Sciatic nerve (tissue), 2 donors: ENCODE measurements at regions not wholly inside any gene's neighbourhood (a gene's known extent, or its start where the extent isn't known, plus 50 kb on each side); places are given as distances from the start of the nearest gene placed in this dataset.
"Not testable (repeated sequence)": the region's sequence is repeated elsewhere in the genome, so short reads cannot be mapped to it uniquely, and the experiment has no call there.

ENCODE experiments used
- ATAC-seq: fragments of 200-7000 bp; cut with Tn5 transposase; one replicate; pipeline ENCODE4 v1.9.1; 2020; ENCODE audit warnings: mild to moderate bottlenecking, moderate library complexity
- DNase-seq: peaks from one replicate; pipeline ENCODE4 v3.0.0-alpha.2; 2020; ENCODE audit warnings: low spot score
- intact Hi-C: fragments of 100-400 bp; cut with DNase I; formaldehyde crosslinking; loops from one replicate; pipeline ENCODE4 v1.14.2; 2022
- donor health status: DM: no; HTN: no; CAD: no.
- donor health status: DM: no; HTN: no; CAD: no.

DNA sequence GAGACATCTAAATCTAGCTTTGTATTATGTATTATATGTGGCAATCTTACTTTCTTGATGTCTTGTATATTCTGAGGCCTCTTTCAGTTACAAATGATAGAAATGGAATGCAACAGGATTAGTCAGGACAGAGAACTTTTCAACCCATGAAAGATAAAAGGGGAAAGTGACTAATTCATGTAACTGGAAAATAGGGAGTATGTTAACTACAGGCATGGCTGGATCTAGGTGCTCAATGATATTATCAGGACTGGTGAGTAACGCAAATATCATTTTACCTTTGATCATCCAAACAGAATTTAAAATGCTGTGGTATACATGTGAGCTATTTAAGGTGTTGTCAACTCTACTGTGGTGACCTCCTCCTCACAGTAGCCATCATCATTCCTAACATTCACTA, 215.7 kb upstream of the GLRA1 start:
- ATAC-seq (no peak), DNase-seq (no peak)
- intact Hi-C loops, result no loop called here

DNA sequence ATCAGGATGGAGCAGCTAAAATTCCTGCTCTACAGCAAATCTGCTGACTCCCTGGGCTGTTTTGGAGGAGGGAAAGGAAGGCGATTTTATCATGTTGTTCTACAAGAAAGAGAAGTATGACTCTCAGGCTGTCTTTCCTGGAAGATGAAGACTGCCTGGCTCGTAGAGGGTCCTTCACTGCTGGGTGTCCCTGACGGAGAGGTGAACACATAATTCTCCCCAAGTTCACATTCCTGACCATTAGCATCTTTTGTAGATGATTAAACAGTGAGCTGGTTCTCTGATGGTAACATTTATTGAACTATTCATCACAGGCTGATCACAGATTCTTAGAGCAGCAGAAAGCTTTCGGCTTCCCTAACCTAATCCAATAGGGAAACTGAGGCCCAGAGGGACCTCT, 212.4 kb upstream of the GLRA1 start:
- DNase-seq (no peak), ATAC-seq (no peak)
- intact Hi-C loops, result no loop called here

DNA sequence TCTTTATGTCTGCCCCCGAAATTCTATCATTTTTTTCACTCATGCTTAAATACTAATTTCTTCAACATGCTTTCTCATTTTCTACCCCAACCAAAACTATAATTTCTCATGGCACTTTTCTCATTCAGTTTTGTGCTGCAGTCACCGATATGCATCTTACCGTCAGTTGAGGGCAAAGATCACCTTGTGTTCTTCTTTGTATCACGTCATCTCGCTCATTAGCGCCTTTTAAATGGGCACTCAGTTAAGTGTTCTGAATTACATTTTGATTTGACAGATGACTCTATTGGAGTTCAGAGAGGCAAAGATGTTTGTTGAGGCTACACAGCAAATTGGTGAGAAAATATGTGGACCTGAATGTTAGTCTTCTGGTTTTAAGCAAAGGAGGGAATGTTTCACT, 211.7 kb upstream of the GLRA1 start:
- intact Hi-C loops, result no loop called here
- ATAC-seq, result no peak
- DNase-seq, result no peak

DNA sequence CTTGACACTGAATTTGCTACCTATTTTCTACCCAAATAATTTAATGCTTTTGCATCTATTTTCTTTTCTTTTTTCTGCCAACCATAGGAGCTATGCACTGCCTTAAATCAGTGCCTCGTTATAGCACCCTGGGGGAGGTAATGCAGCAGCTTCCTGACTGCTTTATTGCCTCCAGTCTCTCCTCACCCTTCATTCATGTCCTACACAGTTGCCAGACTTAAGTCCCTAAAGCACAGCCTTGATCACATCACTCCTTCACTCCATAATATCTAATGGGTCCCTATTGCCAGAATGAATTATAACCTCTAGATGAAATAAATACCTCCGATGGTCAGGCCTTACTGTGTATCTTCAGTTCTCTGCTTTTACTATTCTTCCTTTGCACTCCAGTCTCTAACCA, 211.2 kb upstream of the GLRA1 start:
- ATAC-seq, result no peak
- intact Hi-C loops, result no loop called here
- DNase-seq, result no peak

DNA sequence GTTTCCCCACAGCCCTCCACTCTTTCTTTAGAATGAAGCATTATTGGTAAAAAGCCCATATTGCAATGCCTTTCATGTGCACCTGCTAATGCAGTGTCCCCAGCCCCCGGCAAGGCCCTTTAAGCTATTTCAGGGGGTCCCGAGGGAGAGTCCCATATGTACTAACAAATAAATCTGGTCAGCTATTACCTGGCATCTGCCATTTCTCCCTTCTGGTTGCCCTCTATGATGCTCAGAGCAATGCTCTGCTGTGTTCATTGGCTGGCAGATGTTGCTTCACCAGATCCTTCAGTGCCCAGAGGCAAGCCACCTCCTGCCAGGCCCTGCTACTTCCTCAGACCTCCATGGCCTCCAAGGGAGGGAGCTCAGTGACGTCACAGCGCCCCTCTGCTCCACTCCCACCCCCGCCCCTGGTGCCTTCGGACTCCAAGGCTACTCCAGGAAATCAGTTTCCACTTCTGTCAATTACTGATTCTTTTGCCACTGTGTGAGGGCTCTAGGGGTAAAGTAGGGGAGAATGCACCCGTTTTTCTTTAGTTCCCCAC, 201.1 kb upstream of the GLRA1 start:
- no peak for DNase-seq
- no peak for ATAC-seq
- intact Hi-C loops, result no loop called here

DNA sequence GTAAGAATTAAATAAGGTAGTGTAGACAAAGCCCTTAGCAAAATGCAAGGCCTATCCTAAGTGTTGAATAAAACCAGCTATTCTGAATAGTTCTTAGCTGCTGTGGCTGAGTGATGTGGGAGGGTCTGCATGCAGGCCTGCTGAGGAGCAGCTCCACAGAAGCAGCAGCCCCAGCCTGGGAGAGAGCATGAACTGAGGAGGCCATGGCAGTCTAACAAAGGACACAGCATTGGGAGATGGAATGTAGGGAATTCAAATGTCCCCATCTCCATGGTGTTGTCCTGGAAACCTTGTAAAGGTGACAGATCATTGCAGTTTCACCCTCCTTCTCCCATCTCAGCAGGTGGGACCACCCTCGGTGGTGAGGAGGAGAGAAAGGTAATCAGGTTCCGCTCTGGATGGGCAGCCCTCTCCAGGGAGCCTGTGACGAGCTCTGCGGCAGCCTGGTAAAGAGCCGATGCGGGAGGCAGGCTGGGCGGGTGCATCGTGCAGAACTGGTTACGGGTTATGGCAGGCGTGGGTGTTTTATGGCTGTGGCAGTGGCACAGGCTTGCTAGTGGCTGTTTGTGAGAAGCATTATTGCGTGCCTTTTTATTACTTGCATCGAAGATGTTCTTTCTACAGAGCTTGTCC, 199.9 kb upstream of the GLRA1 start:
- ATAC-seq (no peak), DNase-seq (no peak)
- intact Hi-C loops, result no loop called here

DNA sequence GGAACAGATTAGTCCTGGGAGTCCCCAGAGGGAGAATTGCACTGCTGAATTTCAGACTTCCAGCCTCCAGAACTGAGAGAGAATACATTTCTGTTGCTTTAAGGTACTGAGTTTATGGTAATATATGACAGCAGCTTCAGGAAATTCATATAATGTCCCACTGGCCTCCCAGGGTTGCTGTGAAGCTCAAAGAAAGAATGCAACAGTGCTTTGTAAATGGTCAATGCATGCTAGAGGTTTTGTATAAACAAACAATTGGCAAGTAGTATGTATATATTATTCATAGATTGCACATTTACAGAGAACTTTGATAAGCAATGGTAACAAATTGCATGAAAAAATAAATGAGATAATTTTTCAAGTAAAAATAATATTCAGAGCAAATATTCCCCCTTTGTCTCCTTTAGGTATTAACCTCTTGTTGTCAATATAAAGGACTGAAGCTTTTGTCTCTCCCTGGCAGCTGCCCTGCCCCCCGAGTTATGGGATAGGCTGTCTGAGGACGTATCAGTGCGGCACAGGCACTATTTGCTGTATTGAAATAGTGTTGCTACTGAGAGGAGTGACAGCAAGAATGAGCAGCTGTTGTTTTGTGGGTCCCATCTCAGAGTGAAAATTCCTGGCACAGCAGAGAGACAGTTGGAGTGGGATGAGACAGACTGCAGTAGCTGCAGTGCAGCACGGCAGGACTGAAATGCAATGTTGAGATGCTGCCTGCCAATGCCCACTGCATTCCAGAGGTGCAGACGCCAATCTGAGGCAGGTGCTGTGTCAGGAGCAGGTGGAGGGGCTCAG, 194.2 kb upstream of the GLRA1 start:
- DNase-seq (no peak), ATAC-seq (no peak)
- intact Hi-C loops, result no loop called here

DNA sequence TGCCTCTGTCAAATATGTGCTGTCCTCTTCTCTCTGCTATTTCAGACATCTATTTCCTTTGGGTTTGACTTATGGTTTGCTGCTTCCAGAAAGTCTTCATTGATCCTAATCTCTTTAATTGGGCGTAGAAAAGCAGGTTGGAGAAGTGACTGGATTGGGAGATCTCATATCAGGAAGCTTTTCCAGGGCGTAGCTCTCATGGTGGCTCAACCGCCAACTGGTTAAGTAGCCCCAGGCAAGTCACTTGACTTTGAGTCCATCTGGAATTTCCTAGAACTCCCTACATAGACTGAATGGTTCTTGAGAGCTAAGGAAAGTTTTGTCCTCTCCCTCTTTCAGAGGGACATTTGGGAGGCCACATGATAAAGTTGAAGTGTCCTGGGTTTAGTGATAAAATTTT, 192.3 kb upstream of the GLRA1 start:
- DNase-seq (no peak), ATAC-seq (no peak)
- intact Hi-C loops, result no loop called here

DNA sequence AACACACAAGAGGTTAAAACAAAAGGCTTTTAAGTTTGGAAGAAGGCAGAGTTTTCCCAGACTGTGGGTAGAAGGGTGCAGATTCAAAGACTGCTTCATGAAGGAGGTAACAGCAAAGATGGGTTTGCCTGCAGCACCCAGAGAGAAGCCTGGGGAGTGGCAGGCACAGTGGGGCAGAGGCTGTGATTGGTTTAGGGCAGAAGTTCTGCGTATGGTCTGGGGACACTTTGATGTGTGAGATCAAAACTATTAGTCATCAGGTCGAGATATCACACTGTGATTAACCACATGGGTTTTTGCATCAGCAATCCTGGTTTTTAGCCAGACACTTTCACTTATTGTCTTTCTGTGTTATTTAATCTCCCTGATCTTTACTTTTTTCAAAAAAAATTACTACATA, 188.8 kb upstream of the GLRA1 start:
- DNase-seq, result no peak
- no peak for ATAC-seq
- intact Hi-C loops, result no loop called here

DNA sequence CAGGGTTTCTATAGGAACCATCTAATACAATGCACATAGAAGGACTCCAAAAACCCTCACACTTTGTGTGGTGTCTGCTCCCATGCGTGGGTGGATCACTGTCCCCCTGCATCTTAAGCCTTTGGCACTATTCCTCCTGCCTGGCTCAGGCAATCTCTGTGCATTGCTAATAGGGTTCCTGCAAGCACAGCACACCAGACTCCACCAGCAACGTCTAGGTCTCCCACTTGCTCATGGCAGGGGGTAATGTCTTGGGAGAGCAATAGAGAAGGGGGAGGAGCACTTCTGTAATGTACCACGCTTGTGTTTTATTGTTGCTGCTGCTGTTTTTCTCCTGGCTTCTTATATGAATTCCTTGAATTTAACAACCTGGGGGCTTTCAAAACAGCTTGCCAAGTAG, 182.6 kb upstream of the GLRA1 start:
- no peak for ATAC-seq
- DNase-seq, result no peak
- intact Hi-C loops, result no loop called here

DNA sequence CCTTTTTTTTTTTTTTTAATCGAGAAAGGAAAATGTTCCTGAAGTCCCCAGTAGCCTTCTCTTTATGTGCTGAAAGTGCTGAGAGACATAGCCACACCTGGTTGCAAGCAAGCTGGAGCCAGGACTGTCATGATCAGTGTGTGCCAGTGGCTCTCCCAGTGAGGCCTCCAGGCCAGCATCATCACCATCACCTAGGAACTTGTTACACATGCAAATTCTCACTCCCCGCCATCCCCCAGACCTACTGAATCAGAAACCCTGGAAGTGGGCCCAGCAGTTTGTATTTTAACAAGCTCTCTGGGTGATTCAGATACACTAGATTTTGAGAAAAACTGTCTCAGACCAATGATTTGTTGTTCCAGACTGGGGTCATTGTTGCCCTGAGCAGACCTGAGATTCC, 181.9 kb upstream of the GLRA1 start:
- ATAC-seq (no peak), DNase-seq (no peak)
- intact Hi-C loops, result no loop called here

DNA sequence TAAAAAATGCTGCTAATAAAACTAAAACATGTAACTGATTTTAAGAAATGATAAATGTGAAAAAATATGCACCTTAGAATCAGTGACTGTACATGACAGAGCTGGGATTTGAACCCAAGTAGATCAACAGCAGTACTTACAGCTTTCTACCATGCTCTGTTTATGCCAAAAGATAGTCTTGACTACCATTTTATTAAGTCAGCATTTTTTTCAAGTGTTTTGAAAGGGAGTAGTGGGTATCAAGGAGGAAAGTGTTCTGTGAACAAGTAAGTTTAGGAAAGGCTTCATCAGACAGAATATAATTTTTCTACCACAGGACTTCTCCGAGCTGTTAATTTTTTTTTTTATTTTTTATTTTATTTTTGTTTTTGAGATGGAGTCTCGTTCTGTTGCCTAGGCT, 180.4 kb upstream of the GLRA1 start:
- no peak for DNase-seq
- ATAC-seq, result no peak
- intact Hi-C loops, result no loop called here

DNA sequence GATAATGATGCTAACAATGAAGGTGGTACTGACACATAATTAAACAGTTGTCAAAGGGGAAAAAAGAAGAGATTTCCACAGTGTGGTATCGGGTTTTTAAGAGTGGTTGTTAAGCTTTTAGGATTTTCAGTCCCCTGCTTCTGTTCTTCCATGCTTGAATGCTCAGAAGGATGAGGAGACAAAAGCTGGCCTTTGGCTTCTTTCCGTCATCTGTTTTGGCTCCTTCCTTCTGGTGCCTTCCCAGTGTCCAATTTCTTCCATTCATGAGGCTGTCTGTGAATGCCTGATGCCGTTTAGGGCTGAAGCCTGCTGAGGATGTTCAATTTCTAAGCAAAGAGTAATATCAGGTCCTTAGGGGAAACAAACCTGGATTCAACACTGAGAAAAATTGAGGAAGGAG, 179.6 kb upstream of the GLRA1 start:
- no peak for ATAC-seq
- DNase-seq, result no peak
- intact Hi-C loops, result no loop called here

DNA sequence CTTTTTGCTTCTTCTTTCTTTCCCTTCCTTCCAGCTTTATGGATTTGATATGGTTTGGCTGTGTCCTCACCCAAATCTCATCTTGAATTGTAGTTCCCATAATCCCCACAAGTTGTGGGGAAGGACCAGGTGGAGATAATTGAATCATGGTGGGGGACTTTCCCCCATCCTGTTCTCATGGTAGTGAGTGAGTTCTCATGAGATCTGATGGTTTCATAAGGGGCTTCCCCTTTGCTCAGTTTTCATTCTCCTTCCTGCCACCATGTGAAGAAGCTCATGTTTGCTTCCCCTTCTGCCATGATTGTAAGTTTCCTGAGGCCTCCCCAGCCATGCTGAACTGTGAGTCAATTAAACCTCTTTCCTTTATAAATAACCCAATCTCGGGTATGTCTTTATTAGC, 178.3 kb upstream of the GLRA1 start:
- DNase-seq, intact Hi-C loops, ATAC-seq: not testable (repeated sequence)

DNA sequence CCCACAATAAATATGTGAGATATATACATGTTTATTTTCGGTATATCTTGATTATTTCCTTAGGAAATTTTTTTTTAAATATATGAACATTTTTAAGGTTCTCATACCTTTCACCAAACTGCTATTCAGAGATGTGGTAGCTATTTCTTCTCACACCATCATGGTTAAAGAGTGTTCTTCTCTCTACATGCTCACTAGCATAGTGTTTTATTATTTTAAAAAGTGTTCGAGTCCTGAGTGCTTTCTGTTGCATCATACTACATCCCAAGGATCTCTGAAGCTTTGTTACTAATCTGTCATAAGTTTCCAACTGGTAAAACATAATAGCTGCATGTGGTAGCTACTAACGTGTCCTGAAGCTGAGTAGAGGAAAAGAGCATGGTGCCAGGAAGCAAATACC, 177.4 kb upstream of the GLRA1 start:
- ATAC-seq, result no peak

DNA sequence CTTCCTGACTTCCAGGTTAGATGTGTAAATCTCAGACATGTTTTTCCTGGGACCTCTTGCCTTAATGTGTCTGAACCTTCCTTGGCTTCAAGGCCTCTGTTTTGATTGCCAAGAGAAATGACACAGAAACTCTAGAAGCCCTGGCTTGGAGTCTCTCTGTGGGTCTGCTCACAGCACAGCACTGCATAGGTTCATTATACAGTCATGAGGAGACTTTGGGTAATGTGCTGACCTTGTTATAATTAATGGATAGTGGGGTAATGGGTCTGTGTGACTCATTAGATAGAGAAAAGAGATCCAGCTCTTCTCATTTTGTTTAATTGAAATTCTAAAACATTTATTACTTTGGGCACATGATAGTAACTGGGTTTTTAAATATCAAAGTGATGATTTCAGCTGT, 175.8 kb upstream of the GLRA1 start:
- DNase-seq (no peak), ATAC-seq (no peak)
- intact Hi-C loops, result no loop called here

More for the DNA sequence above, 177.4 kb upstream of the GLRA1 start:
- DNase-seq, result no peak
- intact Hi-C loops, result no loop called here

DNA sequence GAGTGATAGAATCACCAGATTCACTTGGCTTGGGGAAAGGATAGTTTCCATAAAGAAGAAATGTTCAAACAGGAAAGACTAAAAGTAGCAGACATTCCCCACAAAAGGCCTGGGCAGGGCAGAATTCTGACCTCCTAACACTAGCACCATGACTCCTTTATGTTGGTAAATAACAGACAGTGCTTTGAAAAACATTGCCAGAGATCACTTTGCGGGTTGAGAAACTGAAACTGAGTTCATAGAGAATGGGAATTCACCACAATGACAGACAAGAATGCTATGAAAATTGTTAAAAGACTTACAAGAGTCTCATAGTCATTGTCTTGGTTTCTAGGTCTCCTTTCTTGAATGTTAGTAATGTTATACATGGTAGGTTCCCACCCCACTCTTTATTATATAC, 172.5 kb upstream of the GLRA1 start:
- intact Hi-C loops, result no loop called here
- ATAC-seq (no peak), DNase-seq (no peak)

DNA sequence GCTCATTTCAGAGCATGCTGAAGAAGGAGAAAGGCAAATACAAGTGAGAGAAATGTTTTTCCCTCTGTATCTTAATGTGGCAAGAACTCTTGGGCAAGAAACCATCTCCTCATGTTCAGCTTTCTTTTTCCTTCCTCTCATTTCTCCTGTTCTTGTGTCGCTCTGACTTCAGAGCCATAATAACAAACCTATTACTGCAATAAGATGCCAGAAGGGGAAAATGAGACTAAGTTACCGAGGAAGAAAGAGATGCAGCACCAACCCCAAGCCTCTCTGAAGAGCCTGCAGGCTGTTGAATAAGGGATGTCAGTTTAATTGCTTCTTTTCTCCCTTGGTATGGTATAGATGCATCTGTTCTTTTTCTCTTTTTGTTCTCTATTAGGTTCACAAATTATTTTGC, 170.1 kb upstream of the GLRA1 start:
- no peak for ATAC-seq
- DNase-seq, result no peak
- intact Hi-C loops, result no loop called here

DNA sequence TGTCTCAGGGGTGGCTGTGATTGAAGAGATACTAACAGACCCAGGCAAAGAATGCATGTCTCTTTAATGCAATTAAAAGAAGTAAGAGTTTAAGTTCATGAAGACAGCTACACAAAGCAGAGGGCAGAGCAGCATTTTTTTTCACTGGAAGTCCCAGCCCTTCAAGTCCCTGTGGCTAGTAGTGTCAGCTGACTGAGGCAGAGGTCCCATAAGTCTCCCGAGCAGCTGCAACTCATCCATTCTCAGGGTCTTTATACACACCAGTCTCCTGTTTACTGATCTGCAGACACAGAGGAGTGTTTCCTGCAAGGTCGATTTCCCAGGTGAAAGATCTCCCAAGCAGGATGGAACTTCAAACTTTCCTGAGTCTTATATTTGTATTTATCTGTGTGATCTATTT, 169.4 kb upstream of the GLRA1 start:
- ATAC-seq (no peak), DNase-seq (no peak)
- intact Hi-C loops, result no loop called here

DNA sequence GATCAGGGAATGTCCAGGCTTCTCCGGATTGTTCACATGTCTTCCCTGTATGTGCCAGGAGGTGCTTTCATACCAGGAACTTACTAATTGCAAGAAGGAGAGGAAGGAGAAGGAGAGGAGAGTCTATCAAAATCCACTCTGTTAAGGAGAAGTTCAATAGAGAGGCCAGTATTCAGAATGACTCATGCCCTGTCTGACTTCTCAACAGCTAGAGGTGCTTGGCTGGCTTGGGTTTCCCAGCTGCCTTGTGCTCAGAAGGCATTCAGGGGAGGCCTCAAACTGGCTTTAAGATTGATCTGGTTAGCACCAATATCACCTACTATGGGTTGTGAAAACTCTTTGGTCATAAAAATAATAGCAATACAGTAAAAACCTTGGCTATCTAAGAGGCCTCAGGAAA, 167.9 kb upstream of the GLRA1 start:
- no peak for DNase-seq
- no peak for ATAC-seq
- intact Hi-C loops, result no loop called here

DNA sequence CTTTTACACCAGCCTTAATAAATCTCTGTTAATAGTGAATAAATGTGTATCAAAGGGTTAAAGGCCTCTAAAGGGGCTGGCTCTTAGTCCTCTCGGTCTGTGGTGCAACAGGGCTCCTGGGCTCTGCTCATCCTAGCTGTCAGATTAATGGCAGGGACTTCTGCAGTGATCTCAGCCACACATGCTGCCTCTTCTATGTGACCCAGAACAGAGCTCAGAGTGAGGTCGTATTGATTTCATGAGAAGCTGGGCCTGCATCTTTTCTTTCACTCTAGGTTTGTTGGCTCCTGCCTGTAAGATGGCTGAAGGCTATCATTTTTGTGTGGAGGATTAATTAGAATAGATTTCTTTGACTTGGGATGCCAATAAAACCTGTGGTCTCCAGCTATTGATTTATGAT, 165.0 kb upstream of the GLRA1 start:
- ATAC-seq, result no peak
- intact Hi-C loops, result no loop called here
- no peak for DNase-seq
